HG03060 (cell line): ENCODE measurements at regions not wholly inside any gene's neighbourhood (a gene's known extent, or its start where the extent isn't known, plus 50 kb on each side); places are given as distances from the start of the nearest gene placed in this dataset.

ENCODE experiments used
- ATAC-seq: cut with Tn5 transposase; IDR thresholded peaks from one replicate; pipeline ENCODE4 v1.9.1; 2021; ENCODE audit warnings: low read depth, moderate number of reproducible peaks; ENCODE audit not compliant: unreplicated experiment

- no peak for ATAC-seq
These were observed 260.5 kb downstream of the CENPW start for GRCh38 chr6:126600258-126600916.

GRCh38 chr6:126603410-126603809 is 263.5 kb downstream of the CENPW start:
- no peak for ATAC-seq

- no peak for ATAC-seq
These were observed 265.2 kb downstream of the CENPW start for GRCh38 chr6:126605089-126605488.

GRCh38 chr6:126607289-126607688 is 267.4 kb downstream of the CENPW start:
- ATAC-seq: no peak

- no peak for ATAC-seq
These were observed 268.8 kb downstream of the CENPW start for GRCh38 chr6:126608681-126609080.

- no peak for ATAC-seq
These were observed 275.0 kb downstream of the CENPW start for GRCh38 chr6:126614642-126615504.

- no peak for ATAC-seq
These were observed 277.0 kb downstream of the CENPW start for GRCh38 chr6:126616866-126617265.

- no peak for ATAC-seq
These were observed 278.9 kb downstream of the CENPW start for GRCh38 chr6:126618639-126619343.

GRCh38 chr6:126620719-126621118 is 280.8 kb downstream of the CENPW start:
- ATAC-seq: no peak

GRCh38 chr6:126625019-126625418 is 285.1 kb downstream of the CENPW start:
- no peak for ATAC-seq

GRCh38 chr6:126628125-126628524 is 288.2 kb downstream of the CENPW start:
- no peak for ATAC-seq

- no peak for ATAC-seq
These were observed 291.4 kb downstream of the CENPW start for GRCh38 chr6:126631363-126631762.

GRCh38 chr6:126632271-126632670 is 292.4 kb downstream of the CENPW start:
- ATAC-seq: no peak

GRCh38 chr6:126633373-126633772 is 293.5 kb downstream of the CENPW start:
- no peak for ATAC-seq

GRCh38 chr6:126640356-126640755 is 300.4 kb downstream of the CENPW start:
- ATAC-seq: no peak

- no peak for ATAC-seq
These were observed 301.0 kb downstream of the CENPW start for GRCh38 chr6:126640921-126641320.

GRCh38 chr6:126641641-126642040 is 301.7 kb downstream of the CENPW start:
- ATAC-seq: no peak

GRCh38 chr6:126643352-126643751 is 303.4 kb downstream of the CENPW start:
- ATAC-seq: no peak

- no peak for ATAC-seq
These were observed 311.0 kb downstream of the CENPW start for GRCh38 chr6:126650931-126651330.

- ATAC-seq: no peak
These were observed 317.8 kb downstream of the CENPW start for GRCh38 chr6:126657561-126658175.

GRCh38 chr6:126660376-126660775 is 320.5 kb downstream of the CENPW start:
- no peak for ATAC-seq
